AG09319 (cell line): ENCODE measurements at regions not wholly inside any gene's neighbourhood (a gene's known extent, or its start where the extent isn't known, plus 50 kb on each side); places are given as distances from the start of the nearest gene placed in this dataset.
"Not testable (repeated sequence)": the region's sequence is repeated elsewhere in the genome, so short reads cannot be mapped to it uniquely, and the experiment has no call there.

Experiments used
- DNase-seq: peaks from one replicate; pipeline ENCODE4 v3.0.0-alpha.2; 2010; ENCODE audit warnings: low read depth; ENCODE audit errors: extremely low read depth
- TF ChIP-seq, protein P1 (sequence below): IDR thresholded peaks from 2 replicates; pipeline ENCODE4 v1.5.1; 2011; ENCODE audit warnings: low read depth, mild to moderate bottlenecking, inconsistent platforms, low read length, moderate library complexity

DNA sequence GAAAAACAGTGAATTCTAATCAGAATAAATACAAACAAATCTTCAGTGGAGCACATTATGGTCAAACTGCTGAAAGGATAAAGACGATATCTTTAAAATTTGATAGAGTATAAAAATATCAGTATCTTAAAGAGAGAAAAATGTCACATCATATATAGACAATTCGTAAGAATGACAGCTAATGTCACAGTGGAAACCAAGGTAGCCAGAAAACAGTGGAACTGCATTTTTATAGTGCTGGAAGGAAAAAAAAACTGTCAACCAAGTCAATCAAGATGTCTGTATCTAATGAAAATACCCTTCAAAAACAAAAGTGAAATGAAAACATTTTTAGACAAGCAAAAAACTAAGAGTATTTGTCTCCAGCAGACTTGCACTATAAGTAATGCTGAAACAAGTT lies 73.4 kb upstream of the HMGXB4 start:
- TF ChIP-seq, protein P1, sequence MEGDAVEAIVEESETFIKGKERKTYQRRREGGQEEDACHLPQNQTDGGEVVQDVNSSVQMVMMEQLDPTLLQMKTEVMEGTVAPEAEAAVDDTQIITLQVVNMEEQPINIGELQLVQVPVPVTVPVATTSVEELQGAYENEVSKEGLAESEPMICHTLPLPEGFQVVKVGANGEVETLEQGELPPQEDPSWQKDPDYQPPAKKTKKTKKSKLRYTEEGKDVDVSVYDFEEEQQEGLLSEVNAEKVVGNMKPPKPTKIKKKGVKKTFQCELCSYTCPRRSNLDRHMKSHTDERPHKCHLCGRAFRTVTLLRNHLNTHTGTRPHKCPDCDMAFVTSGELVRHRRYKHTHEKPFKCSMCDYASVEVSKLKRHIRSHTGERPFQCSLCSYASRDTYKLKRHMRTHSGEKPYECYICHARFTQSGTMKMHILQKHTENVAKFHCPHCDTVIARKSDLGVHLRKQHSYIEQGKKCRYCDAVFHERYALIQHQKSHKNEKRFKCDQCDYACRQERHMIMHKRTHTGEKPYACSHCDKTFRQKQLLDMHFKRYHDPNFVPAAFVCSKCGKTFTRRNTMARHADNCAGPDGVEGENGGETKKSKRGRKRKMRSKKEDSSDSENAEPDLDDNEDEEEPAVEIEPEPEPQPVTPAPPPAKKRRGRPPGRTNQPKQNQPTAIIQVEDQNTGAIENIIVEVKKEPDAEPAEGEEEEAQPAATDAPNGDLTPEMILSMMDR, result no peak
- DNase-seq, result no peak

DNA sequence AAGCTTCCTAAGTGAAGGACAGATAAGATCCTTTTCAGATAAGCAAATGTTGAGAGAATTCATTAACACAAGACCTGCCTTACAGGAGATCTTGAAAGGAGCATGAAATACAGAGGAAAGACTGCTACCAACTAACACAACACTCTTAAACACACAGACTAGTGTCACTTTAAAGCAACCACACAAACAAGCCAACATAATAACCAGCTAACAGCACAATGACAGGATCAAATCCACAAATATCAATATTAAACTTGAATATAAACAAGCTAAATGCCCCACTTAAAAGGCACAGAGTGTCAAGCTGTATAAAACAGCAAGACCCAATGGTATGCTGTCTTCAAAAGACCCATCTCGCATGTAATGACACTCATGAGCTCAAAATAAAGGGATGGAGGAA lies 70.8 kb upstream of the HMGXB4 start:
- DNase-seq, result no peak
- TF ChIP-seq, protein P1, result no peak

DNA sequence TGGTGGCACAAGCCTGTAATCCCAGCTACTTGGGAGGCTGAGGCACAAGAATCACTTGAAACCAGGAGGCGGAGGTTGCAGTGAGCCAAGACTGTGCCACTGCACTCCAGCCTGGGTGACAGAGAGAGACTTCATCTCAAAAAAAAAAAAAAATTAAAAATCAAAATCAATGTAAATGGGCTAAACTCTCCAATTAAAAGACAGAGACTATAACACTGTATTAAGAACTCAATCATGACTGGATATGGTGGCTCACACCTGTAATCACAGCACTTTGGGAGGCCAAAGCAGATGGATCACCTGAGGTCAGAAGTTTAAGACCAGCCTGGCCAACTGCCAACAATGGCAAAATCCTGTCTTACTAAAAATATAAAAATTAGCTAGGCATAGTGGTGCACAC lies 68.4 kb upstream of the HMGXB4 start:
- DNase-seq, result not testable (repeated sequence)

DNA sequence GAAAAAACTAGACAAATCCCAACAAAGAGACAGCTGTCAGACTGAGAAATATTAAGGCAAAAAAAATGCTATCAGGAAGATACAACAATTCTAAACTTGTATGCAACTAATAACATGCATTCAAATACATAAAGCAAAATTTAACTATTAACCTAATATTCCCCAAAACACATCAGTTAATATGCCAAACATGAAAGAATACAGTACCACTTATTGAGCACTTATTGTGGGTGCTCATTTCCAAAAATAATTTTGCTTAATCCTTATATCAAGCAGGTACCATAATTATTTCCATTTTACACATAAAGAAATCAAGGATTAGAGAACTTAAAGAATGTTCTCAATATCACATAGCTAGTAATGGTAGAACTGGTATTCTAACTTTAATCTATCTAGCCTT lies 67.7 kb upstream of the HMGXB4 start:
- TF ChIP-seq, protein P1, result no peak
- DNase-seq, result no peak

DNA sequence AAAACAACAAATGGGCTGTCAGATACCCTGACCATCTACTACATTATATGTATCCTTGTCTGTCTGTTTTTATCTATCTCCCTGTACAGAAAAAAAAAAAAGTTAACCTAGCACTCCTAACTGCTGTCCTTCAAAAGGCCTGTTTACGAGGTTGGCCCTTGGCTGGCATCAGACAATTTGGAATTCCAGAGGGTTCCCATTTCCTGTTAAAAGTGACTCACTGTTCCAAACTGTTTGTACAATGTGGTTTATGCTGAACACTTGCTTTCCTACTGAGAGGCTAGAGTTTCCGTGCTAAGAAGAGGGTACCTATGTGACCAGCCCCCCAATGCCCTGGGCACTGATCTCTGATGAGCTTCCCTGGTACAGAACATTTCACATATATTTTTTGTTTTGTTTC lies 65.9 kb upstream of the HMGXB4 start:
- TF ChIP-seq, protein P1, result no peak
- no peak for DNase-seq

DNA sequence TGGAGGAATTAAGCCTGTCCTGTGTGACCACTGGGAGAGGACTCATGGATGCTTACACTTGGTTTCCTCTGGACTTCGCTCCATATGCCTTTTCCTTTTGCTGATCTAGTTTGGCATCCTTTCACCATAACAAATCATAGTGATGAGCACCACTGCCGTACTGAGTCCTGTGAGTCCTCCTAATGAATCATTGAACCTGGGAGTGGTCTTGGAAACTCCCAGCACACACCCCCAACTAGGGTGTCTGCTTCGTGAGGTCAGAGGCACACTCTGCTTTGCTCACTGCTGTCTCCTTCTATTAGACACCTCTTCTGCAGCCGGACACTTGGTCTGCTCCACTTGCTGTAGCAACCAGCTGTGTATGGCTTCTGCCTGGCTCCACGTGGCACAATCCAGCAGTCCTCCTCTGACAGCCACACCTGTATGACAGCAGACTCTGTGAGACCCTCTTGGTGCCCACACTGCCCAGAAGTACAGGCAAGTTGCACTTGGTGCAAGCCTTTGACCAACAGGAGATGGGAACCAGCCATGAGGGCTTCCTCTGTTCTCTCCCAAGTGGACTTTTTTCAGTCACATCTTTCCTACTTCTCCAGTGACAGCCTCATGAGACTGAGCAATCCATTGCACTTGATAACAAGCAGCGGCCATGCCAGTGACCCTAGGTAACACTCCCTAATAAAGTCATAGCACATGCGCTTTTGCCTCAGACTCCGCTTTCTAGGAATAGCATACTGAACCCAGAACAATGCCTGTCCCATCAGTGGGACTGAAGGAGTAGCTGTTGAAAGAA lies 65.0 kb upstream of the HMGXB4 start:
- no peak for DNase-seq
- TF ChIP-seq, protein P1, result no peak

DNA sequence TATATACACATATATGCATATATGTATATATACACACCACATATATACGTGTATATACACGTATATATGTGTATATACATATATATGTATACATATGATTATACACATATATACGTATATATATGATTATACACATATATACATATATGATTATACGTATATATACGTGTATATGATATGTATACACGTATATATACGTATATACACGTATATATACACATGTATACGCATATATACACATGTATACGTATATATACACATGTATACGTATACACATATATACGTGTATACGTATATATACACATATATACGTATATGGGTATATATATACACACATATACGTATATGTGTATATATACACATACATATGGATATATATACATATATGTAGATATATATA lies 62.1 kb upstream of the HMGXB4 start:
- TF ChIP-seq, protein P1, result no peak
- DNase-seq, result no peak

DNA sequence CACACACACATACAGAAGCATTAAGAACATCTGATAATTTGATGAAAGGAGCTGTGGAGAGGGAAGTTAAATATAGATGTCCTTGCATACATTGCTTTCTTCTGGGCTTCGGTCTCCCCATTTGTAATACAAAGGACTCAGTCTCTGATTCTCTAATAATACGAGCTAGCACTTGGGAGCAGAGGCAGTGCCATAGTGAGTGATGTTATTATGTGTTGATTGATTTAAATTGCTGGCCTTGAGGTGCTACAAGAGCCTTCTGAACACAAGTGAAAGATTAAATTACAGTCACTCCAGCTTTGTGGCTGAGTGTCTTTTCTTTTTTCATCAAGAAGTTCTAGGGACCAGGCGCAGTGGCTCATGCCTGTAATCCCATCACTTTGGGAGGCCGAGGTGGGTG lies 61.5 kb upstream of the HMGXB4 start:
- no peak for DNase-seq

More for the DNA sequence above, 61.5 kb upstream of the HMGXB4 start:
- TF ChIP-seq, protein P1, result no peak
